Stimulated activated CD8-positive, alpha-beta memory T cell treated with anti-CD3 and anti-CD28 coated beads, Interleukin-4, amount 100 ng/mL, for 24 hours (primary cell): ENCODE measurements at regions not wholly inside any gene's neighbourhood (a gene's known extent, or its start where the extent isn't known, plus 50 kb on each side); places are given as distances from the start of the nearest gene placed in this dataset.
"Not testable (repeated sequence)": the region's sequence is repeated elsewhere in the genome, so short reads cannot be mapped to it uniquely, and the experiment has no call there.

Source experiments
- DNase-seq: peaks from one replicate; pipeline ENCODE4 v3.0.0-alpha.2; 2020; ENCODE audit warnings: low read depth

DNA sequence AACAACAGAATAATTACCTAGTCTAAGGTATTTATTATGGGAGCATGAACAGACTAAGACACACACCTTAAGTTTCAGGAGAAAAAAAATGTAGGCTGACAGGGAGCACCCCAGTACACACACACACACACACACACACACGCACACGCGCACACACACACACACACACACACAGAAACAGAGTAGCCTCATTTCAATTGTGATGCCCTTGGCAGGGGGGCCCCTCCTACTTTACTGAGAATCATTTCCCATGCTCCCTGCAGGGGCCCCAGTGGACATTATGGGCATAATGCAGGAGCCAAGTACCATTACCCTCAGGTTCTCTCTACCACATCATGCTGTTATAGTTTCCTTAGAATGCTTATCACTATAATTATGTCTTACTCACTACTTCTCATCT, 104.9 kb downstream of the CDC7 start:
- DNase-seq, result no peak

DNA sequence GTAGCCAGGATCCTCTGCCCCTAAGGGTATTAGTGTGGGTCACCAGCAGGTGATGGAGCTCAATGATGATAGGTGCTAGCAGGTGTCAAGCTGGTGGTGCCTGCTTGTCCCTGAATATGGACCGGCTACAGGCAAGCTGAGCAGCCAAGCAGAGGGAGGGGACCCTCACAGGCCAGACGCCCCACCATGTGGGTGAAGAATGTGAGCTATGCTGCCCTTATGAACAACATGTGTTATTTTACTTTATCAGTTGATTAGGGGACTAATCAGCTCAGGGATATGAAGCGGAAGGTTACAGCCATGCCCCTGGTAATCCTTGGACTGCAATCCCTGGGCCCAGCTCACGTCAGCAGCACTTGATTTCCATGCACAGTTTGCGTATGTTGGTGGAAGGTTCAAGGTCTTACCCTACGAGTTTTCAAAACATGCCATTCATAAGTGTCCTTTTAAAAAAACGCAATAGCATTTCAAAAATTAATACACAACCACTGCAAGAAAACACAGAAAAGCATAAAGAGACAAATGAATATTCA, 106.0 kb downstream of the CDC7 start:
- DNase-seq, result no peak

DNA sequence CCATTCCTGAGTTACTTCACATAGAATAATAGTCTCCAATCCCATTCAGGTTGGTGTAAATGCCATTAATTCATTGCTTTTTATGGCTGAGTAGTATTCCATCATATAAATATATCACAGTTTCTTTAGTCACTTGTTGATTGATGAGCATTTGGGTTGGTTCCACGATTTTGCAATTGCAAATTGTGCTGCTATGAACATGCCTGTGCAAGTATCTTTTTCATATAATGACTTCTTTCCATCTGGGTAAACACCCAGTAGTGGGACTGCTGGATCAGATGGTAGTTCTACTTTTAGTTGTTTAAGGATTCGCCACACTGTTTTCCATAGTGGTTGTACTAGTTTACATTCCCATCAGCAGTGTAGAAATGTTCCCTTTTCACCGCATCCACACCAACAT, 107.0 kb downstream of the CDC7 start:
- DNase-seq, result not testable (repeated sequence)

DNA sequence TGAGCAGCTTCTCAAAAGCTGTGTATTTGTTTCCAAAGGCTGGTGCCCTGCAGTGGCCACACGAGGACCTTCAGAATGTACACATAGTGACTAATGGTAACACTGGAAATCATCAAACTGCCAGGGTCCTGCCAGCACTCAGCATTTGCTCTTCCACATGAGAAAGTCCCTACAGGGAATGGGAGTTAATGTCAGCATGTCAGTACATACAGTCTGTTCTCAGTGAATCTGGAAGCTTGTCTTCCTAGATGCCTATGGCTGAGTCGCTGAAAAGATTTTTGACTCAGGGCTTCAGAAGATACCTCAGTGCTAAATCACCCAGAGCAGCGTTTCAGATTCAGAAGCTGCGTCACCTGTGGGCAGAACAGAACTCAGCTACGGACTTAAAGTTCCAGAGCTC, 108.2 kb downstream of the CDC7 start:
- no peak for DNase-seq

DNA sequence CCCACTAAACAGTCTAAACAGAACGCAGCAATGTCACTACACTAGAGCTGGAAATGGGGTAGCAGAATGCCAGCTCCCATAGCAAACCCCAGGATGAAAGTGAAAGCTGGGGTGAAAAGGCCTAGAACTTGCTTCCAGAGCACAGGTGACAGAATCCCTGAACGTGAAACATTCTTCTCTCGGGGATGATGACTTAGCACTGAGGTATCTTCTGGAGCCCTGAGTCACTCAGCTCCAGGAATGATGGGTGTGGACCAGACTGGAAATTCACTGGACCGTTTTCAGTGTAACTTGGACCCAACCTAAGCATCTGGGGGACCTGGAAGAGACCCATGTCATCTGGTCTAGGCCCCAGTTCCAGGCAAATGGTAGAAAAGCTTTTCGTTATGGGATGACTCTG, 108.9 kb downstream of the CDC7 start:
- no peak for DNase-seq

DNA sequence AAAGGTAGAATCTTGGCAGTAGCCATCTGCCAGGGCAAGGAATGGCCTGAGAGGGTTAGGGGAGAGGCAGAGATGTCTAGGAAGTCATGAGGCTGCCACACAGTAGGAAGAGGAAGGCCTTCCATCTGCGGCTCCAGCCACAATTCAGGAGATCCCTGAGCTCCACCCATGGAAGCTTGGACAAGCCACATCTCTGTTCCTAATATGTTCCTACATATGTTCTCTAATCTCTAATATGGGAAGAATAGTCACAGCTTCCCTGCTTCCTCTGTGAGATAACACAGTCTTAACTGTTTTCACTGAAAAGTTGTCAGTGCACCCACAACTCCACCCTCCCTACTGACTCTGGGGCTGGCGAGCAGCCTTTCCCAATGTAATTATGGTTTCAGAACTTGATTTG, 109.5 kb downstream of the CDC7 start:
- DNase-seq, result no peak

DNA sequence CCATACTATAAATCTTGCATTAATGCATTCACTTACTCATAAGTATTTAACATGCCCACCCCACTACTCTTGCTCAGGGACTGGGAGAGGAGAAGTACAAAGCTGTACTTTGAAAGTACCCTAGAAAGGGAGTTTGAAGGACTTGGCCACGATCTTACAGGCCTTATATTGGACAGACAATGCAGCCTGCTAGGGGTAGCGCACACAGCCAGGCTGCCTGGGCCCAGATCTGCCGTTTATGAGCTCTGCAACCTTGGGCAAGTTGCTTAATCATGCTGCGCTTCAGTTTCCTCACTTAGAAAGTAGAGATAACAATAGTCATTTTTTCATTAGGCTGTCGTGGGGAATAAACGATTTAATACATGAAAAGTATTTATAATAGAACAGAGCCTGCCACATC, 110.1 kb downstream of the CDC7 start:
- no peak for DNase-seq

DNA sequence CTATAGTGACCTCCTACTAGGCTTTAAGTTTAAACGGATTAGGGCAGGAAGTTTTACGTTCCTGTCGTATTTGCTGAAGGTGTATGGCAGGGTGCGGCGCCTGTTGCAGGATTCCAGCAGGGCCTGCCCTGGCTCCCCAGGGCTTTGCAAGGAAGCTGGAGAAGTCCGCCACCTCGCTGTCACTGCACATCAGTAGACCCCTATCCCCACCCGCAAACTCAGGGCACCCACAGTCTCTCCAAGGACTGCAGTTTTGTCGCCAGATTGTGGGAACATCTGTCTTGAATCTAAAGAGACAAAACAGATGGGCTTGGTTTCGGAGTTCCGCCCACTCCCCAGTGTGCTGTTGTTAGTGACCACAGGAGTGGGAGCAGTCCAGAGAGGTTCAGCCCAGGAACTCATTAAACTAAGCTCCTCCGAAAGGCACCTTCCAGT, 110.8 kb downstream of the CDC7 start:
- DNase-seq, result no peak

DNA sequence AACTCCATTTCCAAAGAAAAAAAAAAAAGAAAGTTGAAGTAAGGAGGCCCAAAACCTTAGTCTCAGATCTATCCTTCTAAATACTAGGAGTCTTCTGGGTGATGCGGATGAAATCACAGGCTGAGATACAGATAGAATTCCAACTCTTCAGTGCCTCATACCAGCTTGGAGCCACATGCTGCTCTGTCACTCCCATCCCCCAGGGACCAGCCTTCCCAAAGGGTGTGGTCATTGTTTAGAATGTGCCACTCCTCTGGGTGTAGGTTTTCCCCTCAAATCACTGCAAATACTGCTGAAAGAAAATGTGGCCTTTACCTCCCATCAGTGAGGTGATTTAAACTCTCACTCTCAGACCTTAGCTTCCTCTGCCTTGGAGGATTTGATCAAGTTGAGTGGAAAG, 112.9 kb downstream of the CDC7 start:
- DNase-seq, result no peak

DNA sequence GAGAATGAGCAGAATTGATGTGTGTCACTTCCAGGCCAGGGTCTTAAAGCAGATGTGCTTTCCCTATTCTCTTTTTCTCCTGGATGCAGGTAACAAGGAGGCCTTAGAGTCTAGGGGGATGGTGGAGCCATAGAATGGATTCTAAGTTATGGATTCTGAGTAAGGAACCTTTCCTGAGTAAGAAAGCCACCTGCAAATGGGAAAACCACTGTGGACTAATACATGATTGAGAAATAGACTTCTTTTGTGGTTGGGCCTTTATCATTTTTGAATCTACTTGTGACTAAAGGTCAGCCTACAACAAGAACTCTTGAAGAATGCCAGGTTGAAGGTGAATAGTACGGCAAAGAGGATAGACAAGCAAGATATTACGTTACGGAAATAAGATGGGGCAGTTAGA, 116.1 kb downstream of the CDC7 start:
- DNase-seq, result no peak

DNA sequence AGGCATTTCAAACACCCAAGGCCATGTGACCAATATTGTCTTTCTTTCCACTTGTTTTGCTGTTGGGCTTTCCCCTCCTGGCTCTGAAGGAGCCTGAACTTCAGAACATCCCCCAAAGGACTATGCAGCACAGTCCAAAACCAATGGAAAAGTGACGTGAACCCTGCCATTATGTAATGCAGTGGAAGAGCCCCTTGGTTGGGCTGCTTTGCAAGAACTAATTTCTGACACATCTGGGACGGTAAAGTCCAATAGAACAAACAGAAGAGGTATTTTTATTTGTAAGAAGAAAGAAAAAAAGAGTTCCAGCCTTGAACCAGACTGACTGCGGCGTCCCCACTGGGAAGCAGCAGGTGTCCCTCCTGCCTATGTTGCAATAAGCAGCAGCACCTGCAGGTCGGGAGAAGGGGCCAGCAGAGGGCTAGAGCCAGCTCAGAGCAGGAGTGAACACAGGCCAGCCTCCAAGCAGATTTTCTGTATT, 116.7 kb downstream of the CDC7 start:
- no peak for DNase-seq

DNA sequence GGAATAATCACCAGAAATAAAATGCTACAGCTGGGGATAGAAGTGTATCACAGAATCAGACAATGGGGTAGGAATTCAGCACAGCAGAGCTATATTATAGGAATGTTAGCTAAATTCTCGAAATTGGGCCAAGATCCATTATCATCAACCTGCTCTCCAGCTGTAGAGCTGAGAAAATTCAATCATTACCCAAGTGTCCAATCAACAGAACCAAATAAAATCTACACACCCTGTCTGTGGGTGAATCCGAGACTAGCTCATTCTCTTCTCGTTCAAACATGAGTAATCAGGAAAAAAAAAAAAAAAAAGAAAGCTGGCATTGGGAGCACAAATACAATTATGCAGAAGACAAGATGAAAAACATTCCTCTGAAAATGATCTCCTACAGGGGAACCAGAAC, 119.2 kb downstream of the CDC7 start:
- DNase-seq, result no peak

DNA sequence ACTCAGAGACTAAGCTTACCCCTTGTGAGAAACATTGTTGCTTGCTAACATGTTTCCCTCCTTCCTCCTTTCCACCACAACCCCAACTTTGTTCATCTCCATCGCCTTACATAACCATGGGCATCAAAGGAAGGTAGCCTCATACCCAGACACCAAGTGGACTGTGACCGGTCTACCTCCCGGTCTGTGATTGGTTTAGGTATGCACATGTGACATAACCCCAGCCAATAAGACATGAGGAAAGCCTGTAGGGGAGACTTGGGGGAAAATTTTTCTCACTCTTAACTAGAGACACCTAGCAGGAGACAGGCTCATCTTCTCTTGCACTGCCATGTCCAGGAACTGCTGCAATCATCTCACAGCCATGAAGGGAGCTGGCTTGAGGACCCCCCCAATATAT, 120.7 kb downstream of the CDC7 start:
- no peak for DNase-seq

DNA sequence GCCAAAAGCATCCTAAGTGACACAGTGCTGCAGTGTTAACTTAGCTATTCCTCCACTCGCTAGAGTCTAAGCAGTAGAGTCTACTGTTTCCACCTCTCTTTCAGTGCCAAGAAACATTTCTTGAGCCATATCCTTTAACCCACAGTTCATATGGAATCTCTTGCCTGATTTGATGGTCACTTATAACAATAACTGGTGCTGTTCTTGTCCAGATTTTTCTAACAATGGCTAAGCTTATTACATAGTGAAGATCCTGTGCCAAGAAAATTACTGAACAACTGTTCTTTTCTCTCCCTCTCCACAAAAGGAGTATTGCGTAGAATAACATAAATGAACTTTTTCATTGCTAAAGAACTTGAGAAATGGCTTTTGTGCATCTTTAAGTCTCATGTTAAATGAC, 121.3 kb downstream of the CDC7 start:
- DNase-seq, result no peak

DNA sequence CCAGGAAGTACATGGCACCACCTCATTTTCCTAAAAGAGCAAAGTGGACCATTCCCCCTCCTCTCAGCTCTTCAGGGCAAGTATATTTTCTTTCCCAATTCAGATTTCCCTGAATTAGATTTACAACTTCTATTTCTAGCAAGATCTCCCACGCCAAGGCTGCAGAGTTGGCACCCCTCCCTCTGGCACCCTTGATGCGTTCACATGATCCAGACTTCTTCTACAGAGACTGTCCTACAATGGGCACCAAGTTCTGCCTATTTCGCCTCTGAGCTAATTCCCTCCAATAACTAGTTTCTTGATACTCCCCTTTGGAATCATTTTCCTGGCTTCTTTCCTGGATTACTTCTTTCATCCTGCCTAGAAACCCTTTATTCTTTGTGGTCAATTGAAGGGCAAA, 122.0 kb downstream of the CDC7 start:
- DNase-seq, result no peak

DNA sequence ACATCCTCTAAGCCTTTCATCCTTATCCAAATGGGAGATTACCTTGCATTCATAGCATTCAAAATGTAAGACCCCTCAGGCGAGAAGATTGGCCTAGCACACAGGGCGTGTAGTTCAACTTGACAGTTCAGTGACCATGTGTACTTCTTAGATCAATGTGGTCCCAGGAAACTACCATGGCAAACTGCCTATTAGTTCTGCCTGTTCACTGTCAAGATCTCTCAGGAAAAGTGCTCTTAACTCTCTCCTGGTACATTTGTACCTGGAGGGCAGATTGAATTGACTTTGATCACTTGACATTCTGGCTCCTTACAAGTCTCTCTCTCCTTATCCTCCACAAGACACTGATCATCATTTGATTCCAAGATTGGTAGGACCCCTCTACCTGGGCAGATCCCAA, 122.4 kb downstream of the CDC7 start:
- no peak for DNase-seq

DNA sequence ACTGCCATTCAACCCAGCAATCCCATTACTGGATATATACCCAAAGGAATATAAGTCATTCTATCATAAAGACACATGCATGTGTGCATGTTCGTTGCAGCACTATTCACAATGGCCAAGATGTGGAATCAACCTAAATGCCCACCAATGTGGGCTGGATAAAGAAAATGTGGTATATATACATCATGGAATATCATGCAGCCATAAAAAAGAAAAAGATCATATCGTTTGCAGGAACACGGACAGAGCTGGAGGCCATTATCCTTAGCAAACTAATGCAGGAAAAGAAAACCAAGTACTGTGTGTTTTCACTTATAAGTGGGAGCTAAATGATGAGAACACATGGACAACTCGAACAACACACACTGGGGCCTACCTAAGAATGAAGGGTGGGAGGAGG, 123.7 kb downstream of the CDC7 start:
- DNase-seq, result no peak
